GM18867 (cell line): ENCODE measurements at regions not wholly inside any gene's neighbourhood (a gene's known extent, or its start where the extent isn't known, plus 50 kb on each side); places are given as distances from the start of the nearest gene placed in this dataset.
"Not testable (repeated sequence)": the region's sequence is repeated elsewhere in the genome, so short reads cannot be mapped to it uniquely, and the experiment has no call there.

ENCODE experiments used
- ATAC-seq: cut with Tn5 transposase; IDR thresholded peaks from one replicate; pipeline ENCODE4 v1.9.1; 2021; ENCODE audit warnings: mild to moderate bottlenecking, moderate library complexity; ENCODE audit not compliant: unreplicated experiment

DNA sequence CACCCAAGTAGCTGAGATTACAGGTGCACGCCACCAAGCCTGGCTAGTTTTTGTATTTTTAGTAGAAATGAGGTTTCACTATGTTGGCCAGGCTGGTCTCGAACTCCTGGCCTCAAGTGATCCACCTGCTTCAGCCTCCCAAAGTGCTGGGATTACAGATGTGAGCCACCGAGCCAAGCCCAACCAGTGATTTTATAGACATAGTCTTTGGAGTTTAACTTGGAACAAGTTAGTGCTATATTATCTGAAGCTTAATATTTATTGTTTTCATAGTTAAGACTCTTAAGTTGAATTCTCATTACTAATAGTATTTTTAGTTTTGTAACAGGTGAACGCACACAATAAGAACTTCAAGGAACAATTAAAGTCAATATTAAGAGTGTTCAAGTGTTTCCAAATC lies 122.1 kb downstream of the SPAG6 start:
- ATAC-seq = not testable (repeated sequence)

DNA sequence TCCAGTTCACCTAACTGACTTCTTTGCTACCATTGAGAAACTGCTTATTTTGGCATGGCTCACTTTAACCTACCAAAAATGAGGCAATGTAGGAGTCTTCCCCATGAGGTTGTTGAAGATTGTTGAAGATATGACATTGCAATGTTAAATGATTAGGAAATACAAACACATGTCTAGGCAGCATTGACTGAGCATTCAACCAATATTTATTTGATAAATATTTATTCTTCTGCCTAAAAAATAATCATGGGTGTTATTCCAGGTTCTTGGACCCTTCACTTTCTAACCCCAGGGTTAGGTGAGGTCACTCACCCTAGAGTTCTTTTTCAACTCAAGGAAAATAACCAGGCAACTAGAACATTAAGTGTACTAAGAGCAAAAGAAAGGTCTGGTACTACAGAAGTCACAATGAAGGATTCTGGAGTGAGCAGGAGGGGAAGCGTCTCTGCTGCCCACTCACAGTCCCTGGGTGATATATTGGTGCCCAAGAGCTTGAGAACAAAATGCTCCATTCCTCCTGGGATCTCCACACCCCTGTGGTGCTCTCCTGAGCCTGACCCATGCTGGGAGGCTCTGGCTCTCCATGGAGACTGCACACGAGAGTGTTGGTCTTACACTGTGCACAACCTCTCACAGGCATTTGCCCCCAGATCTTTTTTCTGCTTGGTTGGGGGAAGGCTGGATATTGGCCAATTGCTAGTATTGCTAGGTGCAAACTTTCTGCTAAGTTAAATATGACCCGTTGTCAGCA lies 123.4 kb downstream of the SPAG6 start:
- no peak for ATAC-seq

DNA sequence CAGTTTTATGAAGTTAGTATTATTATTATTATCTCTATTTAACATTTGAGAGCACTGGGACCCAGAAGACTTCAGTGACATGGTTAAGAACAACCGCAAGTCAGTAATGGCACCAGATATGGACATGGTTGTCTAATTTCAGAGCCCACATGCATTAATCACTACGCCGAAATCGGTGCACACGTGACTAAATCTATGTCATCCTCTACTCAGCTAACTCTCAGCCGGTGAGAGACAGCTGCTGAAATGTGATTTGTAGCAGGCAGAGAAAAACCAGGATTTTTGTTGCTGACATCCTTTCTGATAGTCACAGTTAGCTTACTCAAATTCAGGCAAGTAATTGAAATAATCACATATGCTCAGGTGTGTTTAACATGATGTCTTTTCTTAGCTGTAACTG lies 127.7 kb downstream of the SPAG6 start:
- no peak for ATAC-seq

DNA sequence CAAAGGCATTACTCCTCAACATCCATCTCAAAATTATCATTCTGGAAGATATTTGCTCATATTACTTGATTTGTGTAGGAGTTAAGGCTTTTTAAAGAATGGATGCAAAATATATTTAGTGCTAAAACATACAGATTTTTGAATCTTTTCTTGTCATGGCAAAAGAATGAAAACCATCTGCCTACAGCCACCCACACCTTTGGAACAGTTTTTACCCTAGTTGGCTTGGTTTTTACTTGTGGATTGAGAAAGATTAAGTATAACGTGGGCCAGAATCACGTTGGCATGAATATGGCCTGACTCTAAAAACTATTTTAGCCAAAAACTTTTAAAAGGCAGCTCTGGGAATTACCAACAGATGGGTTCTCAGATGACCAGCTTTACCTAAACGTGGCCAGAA lies 128.2 kb downstream of the SPAG6 start:
- no peak for ATAC-seq

DNA sequence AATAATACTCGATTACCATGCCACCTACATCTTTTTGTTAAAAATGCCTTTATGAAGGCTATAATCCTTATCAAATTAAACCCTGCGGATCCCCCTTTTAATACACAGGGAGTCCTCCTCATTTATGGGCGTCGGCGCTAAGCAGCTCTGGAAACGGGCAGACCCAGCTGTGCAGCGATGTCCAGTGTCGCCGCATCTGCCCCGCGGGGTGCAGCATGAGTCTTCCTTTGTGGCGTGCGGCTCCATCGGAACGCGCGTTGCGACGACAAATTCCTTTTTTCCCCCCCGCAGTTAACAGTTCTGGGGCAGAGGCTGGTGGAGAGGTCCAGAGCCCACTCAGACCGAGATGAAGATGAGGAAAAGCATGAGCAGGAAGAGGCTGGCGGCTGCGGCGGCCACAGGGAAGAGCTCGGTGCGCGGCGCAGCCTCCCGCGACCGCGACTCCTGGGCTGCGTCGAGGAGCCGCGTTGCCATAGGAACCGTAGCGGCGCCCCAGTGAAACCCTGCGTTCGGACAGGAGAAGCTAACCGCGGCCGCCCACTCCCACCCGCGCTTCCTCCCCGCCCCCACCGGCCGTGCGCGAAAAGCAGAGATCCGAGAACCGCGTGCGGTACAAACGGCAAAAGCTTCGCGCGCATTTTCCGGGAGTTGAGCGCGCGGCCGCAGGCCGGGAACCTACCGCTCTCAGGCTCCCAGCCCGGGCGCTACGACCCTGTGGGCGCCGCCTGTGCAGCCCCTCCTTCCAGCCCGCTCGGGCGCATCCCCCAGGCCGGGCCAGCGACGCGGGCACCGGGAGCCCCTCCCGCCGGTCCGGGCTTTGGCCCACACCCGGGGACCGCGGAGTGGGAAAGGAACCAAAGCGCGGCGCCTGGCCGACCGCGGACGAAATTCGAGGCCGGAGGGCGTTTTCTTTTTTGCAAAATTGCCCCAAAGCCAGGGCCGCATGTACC lies 130.6 kb downstream of the SPAG6 start:
- no peak for ATAC-seq

DNA sequence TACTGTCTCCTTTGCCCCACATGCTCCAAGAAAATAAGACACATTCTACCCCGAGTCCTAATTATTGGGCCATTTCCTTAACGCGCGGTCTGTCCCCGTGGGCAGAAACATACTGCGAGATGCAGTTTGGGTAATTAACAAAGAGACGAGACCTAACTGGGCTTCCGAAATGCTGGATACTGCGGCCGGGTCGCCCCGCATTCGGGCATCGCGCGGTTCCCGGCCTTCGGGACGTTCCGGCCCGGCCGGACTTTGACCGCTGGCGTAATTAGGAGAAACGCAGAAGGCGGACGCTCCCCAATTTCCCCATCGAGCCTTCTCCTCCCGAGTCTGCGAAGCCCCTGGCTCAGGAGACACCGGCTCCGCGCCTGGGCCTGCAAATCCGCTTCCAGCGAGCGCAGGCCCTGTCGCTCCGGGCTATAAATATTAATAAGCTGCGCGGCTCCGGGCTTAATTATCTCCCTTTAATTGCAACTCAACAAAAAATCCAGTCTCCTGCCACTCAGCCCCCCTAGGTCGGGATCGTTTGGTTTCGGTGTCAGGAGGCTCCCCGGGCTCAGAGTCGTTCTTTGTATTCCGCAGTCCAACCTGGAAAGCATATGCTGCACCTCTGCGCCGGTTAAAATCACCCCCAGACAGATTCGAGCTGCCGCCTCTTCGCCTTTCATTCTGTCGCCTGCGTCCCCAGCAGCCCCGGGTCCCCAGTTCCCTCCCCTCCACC lies 131.5 kb downstream of the SPAG6 start:
- no peak for ATAC-seq

DNA sequence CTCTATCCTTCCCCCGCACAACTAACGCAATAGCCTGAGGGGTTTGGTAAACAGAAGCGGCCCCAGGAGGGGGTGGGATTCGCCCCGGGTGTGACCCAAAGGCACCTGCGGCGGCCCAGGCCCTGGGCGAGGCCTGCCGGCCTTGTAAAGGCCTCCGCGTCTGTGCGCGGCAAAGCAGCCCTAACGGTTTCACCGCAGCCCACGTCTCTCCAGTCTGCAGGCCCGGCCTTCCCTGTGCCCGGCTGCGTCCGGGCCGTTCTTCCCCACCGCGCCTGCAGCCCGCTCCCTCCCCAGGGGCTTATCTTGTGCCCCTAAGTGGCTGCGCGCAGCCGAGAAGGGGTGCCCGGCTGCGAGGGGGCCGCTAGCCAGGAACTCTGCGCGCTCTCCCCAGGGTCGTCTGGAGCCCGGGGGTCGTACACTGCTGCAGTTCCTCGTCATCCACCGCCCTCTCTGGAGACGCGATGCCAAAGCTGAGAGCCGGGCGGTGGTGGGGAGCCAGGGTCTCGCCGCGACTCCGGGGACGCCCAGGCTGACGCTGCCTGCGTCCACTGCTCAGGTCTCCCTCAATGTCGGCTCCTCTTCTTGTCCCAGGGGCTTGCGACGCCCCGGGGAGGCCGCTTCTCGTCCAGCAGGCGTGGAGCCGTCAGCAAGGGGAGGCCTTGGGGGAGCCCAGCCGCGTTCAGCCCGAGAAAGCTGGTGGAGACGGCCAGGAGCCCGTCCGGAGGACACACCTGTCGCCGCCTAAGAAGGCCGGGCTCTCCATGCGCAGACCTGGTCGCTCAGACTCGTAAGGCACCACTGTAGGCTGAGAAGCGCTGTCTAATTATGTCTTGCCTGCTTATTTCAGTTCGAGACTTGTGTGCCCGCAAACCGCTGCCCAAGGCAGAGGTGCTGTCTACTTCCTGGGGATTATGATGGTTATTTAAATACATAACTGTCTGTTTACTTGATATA lies 132.3 kb downstream of the SPAG6 start:
- no peak for ATAC-seq

DNA sequence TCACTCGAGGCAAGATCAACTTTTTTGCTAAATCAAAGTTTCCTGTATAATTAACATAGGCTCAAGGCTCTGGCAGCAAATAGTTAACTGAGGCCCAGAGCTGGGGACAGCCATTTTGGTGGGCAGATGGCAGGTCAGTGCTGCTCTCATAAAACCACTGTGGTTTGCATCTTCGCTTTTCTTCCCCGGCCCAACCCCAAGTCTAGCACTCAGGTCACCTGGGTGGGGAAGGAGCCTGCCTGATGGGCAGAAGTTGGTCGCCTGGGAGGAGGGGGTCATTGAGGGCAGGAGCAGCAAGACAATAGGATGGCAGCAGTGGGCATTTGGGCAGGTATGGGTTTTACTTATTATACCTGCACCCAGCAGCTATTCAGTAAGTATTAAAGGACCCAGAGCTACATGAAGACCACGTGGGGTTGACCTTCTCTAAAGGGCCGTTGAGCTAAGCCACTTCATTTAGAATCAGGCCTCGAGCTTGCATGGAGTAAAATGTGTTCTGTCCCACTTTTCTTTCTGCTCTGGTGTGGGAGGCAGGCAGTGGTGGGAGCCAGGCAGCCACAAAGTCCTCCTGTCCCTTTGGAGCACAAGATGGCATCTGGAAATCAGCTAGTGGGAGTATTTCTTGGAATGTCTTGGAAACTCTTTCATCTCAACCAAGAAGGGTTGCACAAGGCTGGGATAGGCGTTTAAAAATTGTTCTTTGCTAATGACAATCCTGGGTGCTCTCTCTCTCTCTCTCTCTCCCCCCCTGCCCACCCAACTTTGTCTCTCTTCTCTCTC lies 133.4 kb downstream of the SPAG6 start:
- no peak for ATAC-seq

DNA sequence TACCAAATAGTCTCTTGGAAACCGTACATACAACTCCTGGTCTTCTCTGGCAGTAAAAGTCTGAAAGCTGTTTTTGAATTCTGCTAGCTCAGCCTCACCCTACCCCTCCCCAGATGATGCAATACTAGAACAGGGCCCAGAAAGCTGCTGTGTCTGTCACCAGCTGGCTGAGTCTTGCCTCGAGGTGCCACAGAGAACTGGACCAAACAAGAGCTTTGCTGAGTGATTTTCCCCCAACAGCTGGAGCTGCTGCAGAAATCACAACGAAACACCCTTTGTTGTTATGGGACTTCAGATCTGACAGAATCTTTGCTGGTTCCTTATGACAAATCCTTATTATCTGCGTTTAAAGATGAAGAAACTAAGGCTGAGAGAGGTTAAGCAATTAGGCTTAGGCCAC lies 134.1 kb downstream of the SPAG6 start:
- ATAC-seq = no peak

DNA sequence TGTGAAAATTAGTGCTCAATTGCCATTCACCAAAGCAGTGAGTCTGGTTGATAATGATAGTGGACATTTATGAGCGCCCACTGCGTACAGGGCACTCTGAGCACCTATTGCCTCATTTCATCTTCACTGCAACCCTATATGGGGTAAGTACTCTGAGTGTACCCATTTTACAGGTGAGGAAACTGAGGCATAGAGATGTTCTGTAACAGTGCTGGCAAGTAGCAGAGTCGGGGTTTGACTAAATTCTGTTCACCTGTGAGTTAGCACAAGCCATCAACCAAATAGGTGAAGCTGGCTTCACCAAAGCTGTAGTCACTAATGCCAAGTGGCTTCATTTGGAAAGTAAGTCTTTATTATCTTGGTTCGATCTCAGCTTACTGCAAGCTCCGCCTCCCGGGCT lies 135.8 kb downstream of the SPAG6 start:
- no peak for ATAC-seq

DNA sequence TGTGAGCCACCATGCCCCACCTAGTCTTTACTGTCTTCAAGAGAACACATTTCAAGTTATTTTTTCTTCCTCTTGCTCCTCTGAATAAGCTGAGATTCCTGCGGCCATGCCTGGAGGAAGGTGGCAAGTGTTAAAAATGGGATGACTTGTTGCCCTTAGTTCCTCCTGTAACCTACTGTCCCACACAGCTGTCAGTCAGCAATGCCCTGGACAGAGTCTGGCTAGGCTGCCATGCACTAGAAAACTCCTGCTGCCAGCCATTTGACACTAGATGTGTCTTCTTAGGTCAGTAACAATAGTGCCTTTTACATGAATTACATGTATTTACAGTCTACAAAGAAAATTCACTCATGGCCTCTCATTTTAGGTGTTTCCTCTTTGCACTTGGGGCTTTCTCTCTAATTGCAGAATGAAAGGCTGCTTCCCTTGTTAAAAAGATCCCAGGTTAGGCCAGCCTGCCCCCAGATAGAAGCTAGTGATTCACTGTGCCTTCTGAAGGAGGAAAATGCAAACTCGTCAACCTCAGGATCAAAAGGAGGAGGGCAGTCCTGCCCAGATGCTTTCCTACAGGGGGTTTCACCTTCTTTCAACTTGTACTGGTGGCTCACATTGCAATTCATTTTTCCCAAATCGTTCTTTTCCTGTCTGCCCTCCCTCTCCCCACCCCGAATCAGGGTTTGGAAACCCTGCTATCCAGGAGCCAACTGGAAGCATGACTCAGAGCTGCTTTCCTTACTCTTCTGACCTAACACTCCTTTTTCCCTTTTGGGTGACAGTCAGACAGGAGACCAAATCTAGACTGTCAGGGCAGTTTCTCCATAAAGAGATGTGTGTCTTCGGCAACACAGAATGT lies 136.6 kb downstream of the SPAG6 start:
- no peak for ATAC-seq

DNA sequence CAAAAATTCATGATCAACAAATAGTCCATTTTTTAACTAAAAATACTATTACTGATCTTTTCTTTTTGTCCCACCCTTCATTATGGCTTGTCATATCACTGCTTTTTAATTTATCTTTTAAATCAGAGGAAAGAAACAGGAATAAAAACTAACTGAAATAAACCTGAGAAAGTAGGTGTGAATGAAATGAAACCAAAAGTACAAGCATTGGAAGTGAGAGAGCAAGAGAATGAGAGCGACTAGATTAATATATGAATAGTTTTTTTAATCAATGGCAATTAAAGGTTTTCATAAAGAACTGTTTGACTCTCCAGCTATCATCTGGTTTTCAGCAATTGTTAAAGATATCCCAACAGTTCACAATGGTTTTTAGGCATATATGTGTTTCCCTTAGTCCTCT lies 137.8 kb downstream of the SPAG6 start:
- peak; percentile 68 for ATAC-seq
